HG03045 (cell line): ENCODE measurements at regions not wholly inside any gene's neighbourhood (a gene's known extent, or its start where the extent isn't known, plus 50 kb on each side); places are given as distances from the start of the nearest gene placed in this dataset.
"Not testable (repeated sequence)": the region's sequence is repeated elsewhere in the genome, so short reads cannot be mapped to it uniquely, and the experiment has no call there.

Experiments used
- ATAC-seq: cut with Tn5 transposase; IDR thresholded peaks from one replicate; pipeline ENCODE4 v1.9.1; 2021; ENCODE audit warnings: mild to moderate bottlenecking, moderate library complexity; ENCODE audit not compliant: unreplicated experiment

- ATAC-seq: no peak
Measured at GRCh38 chr2:125684932-125685331, 971.0 kb upstream of the GYPC start.

GRCh38 chr2:125696560-125696959 lies 959.4 kb upstream of the GYPC start:
- ATAC-seq: no peak

- no peak for ATAC-seq
Measured at GRCh38 chr2:125698280-125698679, 957.7 kb upstream of the GYPC start.

- ATAC-seq: no peak
Measured at GRCh38 chr2:125701070-125701469, 954.9 kb upstream of the GYPC start.

- no peak for ATAC-seq
Measured at GRCh38 chr2:125707611-125708010, 948.3 kb upstream of the GYPC start.

- ATAC-seq: no peak
Measured at GRCh38 chr2:125710561-125710960, 945.4 kb upstream of the GYPC start.

GRCh38 chr2:125711075-125711474 lies 944.9 kb upstream of the GYPC start:
- no peak for ATAC-seq

- ATAC-seq: no peak
Measured at GRCh38 chr2:125713533-125713932, 942.4 kb upstream of the GYPC start.

- no peak for ATAC-seq
Measured at GRCh38 chr2:125721072-125721721, 934.8 kb upstream of the GYPC start.

- ATAC-seq: no peak
Measured at GRCh38 chr2:125730921-125731320, 925.0 kb upstream of the GYPC start.

GRCh38 chr2:125736306-125736705 lies 919.7 kb upstream of the GYPC start:
- no peak for ATAC-seq

GRCh38 chr2:125745514-125745913 lies 910.4 kb upstream of the GYPC start:
- ATAC-seq: no peak

- no peak for ATAC-seq
Measured at GRCh38 chr2:125746321-125747164, 909.4 kb upstream of the GYPC start.

GRCh38 chr2:125747165-125747425 lies 908.9 kb upstream of the GYPC start:
- no peak for ATAC-seq

- no peak for ATAC-seq
Measured at GRCh38 chr2:125756431-125756830, 899.5 kb upstream of the GYPC start.

- no peak for ATAC-seq
Measured at GRCh38 chr2:125796784-125797183, 859.2 kb upstream of the GYPC start.

GRCh38 chr2:125797192-125797591 lies 858.8 kb upstream of the GYPC start:
- no peak for ATAC-seq

GRCh38 chr2:125822746-125823145 lies 833.2 kb upstream of the GYPC start:
- no peak for ATAC-seq

GRCh38 chr2:125825781-125826180 lies 830.2 kb upstream of the GYPC start:
- ATAC-seq: not testable (repeated sequence)

- ATAC-seq: no peak
Measured at GRCh38 chr2:125837128-125837527, 818.8 kb upstream of the GYPC start.

- no peak for ATAC-seq
Measured at GRCh38 chr2:125837611-125838010, 818.3 kb upstream of the GYPC start.

- no peak for ATAC-seq
Measured at GRCh38 chr2:125839945-125840344, 816.0 kb upstream of the GYPC start.

GRCh38 chr2:125842041-125842440 lies 813.9 kb upstream of the GYPC start:
- ATAC-seq: no peak
